ENCODE measurements at regions not wholly inside any gene's neighbourhood (a gene's known extent, or its start where the extent isn't known, plus 50 kb on each side); places are given as distances from the start of the nearest gene placed in this dataset.

- FAIRE-seq (no peak), DNase-seq (ENCODE audit: extremely low read depth in 1 of 4, low spot score in 3 of 4) (no peak), ATAC-seq (no peak)
- H3K36me3 ChIP-seq (ENCODE audit: control insufficient read depth, insufficient read depth, low read length), result no peaks in the 10 kb centered on the region; the same call in 2 of the 3 replicates
- H4K20me1 ChIP-seq (replicated peaks; ENCODE audit: control insufficient read depth, insufficient read depth, low read length), result no peaks in the 10 kb centered on the region
- intact Hi-C loops (cut with micrococcal nuclease), result no loop called here
- in situ Hi-C loops (cut with MboI), result no loop called here
- H3K27ac ChIP-seq (ENCODE audit: extremely low read depth, low read depth, low read length), result no peak overlapping the region
- H2AFZ ChIP-seq (ENCODE audit: low read depth, low read length), result no peak overlapping the region
- no peak overlapping the region for H3K4me2 ChIP-seq (ENCODE audit: insufficient read depth, low read length)
- H3K9ac ChIP-seq (ENCODE audit: insufficient read depth in 1 of 2, low read depth in 2 of 2, low read length in 2 of 2), result no peak overlapping the region
- no peaks in the 10 kb centered on the region for H3K9me3 ChIP-seq (replicated peaks; ENCODE audit: control insufficient read depth, insufficient read depth, low read depth, low read length)
- ChIA-PET CTCF (ENCODE audit: low intra/inter-chr PET ratio) (no interaction called here), POLR2A (no interaction called here)
- 3% methylated on average over 2 of the region's 2 CpGs for WGBS (ENCODE audit: insufficient coverage, low coverage, missing lambda C conversion rate)
- TF ChIP-seq ASH1L (IDR thresholded peaks at IDR 0.05; ENCODE audit: borderline replicate concordance, low read depth, partially characterized antibody), result no peak
- no peak for TF ChIP-seq TCF3 (CRISPR knock-in tag; IDR thresholded peaks at IDR 0.05)
- BruUV-seq (replicated peaks), result no TSS peak
- no peaks in the 10 kb centered on the region for H3K79me2 ChIP-seq (ENCODE audit: control insufficient read depth, insufficient read depth, low read length)
- no peaks in the 10 kb centered on the region for H3K9me1 ChIP-seq (ENCODE audit: control insufficient read depth, insufficient read depth, low read length)
- no peaks in the 10 kb centered on the region for H3K4me1 ChIP-seq (replicated peaks in 1 of 2; ENCODE audit: control insufficient read depth in 2 of 2, insufficient read depth in 2 of 2, low read length in 2 of 2)
- H3K4me3 ChIP-seq, result no peak overlapping the region
- H3K27me3 ChIP-seq (ENCODE audit: control insufficient read depth in 2 of 2, insufficient read depth in 2 of 2, low read length in 2 of 2), result no peaks in the 10 kb centered on the region; a peak in 1 of 5 replicates
Measured at GRCh38 chr1:119294722-119295121, 73.9 kb upstream of the HAO2 start.

- CTCF ChIA-PET (ENCODE audit: low intra/inter-chr PET ratio), result no interaction called here
- BruUV-seq (replicated peaks), result no TSS peak
- H3K4me3 ChIP-seq, result no peak overlapping the region
- TF ChIP-seq CUX1 (CRISPR knock-in tag; IDR thresholded peaks at IDR 0.05) (no peak), ZNF431 (CRISPR knock-in tag; IDR thresholded peaks at IDR 0.05) (no peak), IRF9 (tag; IDR thresholded peaks at IDR 0.05) (no peak), BRCA1 (IDR thresholded peaks at IDR 0.05) (no peak), BRCA1 (CRISPR knock-in tag; IDR thresholded peaks at IDR 0.05) (no peak), RBFOX2 (IDR thresholded peaks at IDR 0.05; ENCODE audit: low read depth, low read length) (no peak), ZNF347 (CRISPR knock-in tag; IDR thresholded peaks at IDR 0.05; ENCODE audit: low read depth) (no peak), TCF7L2 (IDR thresholded peaks at IDR 0.05; ENCODE audit: low read depth, low read length) (no peak)
Measured at GRCh38 chr1:119298687-119299303, 69.8 kb upstream of the HAO2 start.

More at GRCh38 chr1:119298687-119299303, 69.8 kb upstream of the HAO2 start:
- no peaks in the 10 kb centered on the region for H3K4me1 ChIP-seq (replicated peaks in 1 of 2; ENCODE audit: control insufficient read depth in 2 of 2, insufficient read depth in 2 of 2, low read length in 2 of 2)
- H3K27ac ChIP-seq (ENCODE audit: extremely low read depth, low read depth, low read length), result no peak overlapping the region
- DNase-seq (ENCODE audit: extremely low read depth in 1 of 4, low spot score in 3 of 4) (no peak), ATAC-seq (no peak), FAIRE-seq (no peak)
- no peaks in the 10 kb centered on the region for H3K9me1 ChIP-seq (ENCODE audit: control insufficient read depth, insufficient read depth, low read length)
- no peak overlapping the region for H3K9ac ChIP-seq (ENCODE audit: insufficient read depth in 1 of 2, low read depth in 2 of 2, low read length in 2 of 2)
- POLR2A ChIA-PET, result interaction anchor here (0.7 kb wide), 1 partner anchor 127 kb away, joined by 3 read pairs; no protein-coding TSS in a partner anchor
- no peaks in the 10 kb centered on the region for H4K20me1 ChIP-seq (replicated peaks; ENCODE audit: control insufficient read depth, insufficient read depth, low read length)
- no peaks in the 10 kb centered on the region for H3K9me3 ChIP-seq (replicated peaks; ENCODE audit: control insufficient read depth, insufficient read depth, low read depth, low read length)
- no peak overlapping the region for H3K4me2 ChIP-seq (ENCODE audit: insufficient read depth, low read length)
- in situ Hi-C loops (cut with MboI), result no loop called here
- H3K27me3 ChIP-seq (ENCODE audit: control insufficient read depth in 2 of 2, insufficient read depth in 2 of 2, low read length in 2 of 2), result peaks cover 0 to 10% of the 10 kb centered on the region in 2 experiments; a peak in 2 of 5 replicates
- intact Hi-C loops (cut with micrococcal nuclease), result no loop called here
- H3K36me3 ChIP-seq (ENCODE audit: control insufficient read depth, insufficient read depth, low read length), result no peaks in the 10 kb centered on the region
- H2AFZ ChIP-seq (ENCODE audit: low read depth, low read length), result no peak overlapping the region
- H3K79me2 ChIP-seq (ENCODE audit: control insufficient read depth, insufficient read depth, low read length), result no peaks in the 10 kb centered on the region
